EH (cell line): ENCODE measurements at regions not wholly inside any gene's neighbourhood (a gene's known extent, or its start where the extent isn't known, plus 50 kb on each side); places are given as distances from the start of the nearest gene placed in this dataset.
"Not testable (repeated sequence)": the region's sequence is repeated elsewhere in the genome, so short reads cannot be mapped to it uniquely, and the experiment has no call there.

Experiments
- DNase-seq: peaks from one replicate; pipeline ENCODE4 v3.0.0-alpha.2; 2015; ENCODE audit warnings: low read depth

DNA sequence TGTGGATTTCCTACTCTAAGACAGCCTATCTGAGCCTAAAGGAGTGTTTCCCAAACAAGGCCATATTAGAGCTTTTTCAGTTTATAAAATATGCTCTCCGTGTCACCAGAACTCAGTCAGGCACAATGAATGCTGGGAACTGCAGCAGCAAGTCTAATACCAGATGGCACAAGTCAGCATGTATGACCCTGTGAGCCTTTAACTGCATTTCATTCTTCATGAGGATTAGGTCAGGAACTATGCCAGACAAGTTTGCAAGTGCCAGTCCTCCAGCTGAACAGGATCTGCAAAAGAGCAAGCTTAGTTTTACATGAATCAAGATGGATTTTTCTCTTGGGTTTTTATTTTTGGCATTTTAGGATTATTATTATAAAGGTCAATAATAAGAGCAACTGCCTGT, 66.7 kb upstream of the SAMD5 start:
- DNase-seq = peak; percentile 7

DNA sequence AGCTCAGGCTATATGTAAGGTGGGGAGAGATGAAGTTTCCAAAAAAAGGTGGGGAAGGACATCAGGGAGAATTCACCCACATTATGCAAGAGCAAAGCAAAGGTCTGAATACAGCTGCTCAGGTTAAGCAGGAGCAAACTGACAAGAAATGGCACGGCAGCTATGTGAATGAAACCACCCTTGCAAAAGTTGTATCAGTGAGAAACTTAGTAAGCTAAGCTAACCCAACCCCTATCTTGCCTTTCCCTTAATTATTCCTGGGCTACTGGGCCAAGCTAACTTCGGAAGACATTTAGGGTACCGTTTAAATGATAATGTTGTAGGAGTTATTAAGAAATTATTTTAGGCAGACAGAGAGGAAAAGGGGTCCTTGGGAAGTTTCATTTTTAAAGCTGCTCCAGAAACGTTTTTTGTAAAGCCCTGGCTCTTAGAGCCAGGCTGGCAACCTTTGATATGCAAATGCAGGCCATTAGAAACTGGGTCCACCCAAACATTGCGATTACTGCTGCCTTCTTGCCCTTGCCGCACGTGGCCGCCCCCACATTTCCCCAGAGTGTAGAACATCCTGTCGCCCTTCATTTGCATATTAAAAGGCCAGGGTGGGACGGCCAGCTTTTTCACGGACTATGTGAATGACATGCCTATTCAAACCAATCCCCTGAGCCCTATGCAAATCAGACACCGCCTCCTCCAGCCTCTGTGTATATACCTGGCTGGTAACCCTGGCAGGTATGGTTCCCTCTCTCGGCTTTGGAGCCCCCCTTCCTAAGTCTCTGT, 60.5 kb upstream of the SAMD5 start:
- DNase-seq = no peak

DNA sequence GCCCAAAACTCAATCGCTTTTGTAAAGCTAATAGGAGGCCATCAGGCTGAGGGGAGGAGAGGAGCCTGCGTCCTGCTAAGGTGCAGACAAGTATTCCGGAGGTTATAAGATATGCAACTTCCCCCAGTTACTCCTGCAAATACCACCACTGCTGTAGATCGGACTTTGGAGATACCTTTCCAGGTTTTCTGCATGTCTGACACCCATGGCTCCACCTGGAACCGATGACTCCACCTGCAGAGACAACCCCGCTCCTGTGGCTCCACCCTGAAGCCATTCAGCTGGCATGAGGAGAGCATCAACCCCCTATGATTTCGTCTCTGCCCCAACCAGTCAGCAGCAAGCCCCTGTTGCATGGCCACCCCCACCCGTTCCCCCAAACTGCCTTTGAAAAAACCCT, 59.7 kb upstream of the SAMD5 start:
- no peak for DNase-seq

DNA sequence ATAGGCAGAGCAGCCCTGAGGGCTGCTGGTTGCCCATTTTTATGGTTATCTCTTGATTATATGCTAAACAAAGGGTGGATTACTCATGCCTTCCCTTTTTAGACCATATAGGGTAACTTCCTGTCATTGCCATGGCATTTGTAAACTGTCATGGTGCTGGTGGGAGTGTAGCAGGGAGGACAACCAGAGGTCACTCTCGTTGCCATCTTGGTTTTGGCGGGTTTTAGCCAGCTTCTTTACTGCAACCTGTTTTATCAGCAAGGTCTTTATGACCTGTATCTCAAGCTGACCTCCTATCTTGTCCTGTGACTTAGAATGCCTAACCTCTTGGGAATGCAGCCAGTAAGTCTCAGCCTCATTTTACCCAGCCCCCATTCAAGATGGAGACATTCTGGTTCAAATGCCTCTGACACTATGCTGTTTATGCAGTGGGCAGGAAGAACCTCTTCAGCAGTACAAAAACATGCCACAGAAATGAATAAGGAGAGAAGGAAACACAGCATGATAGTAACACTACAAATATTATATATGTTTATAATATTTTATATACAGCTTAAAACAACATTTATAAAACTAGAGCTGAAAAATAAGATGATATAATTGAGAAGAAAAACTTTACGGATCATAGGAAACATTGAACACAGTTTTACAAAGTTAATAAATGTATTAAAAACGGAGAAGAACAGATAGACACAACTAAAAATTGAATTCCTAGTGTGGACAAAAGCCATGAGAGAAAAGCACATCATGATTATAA, 58.9 kb upstream of the SAMD5 start:
- peak; percentile 28 for DNase-seq

DNA sequence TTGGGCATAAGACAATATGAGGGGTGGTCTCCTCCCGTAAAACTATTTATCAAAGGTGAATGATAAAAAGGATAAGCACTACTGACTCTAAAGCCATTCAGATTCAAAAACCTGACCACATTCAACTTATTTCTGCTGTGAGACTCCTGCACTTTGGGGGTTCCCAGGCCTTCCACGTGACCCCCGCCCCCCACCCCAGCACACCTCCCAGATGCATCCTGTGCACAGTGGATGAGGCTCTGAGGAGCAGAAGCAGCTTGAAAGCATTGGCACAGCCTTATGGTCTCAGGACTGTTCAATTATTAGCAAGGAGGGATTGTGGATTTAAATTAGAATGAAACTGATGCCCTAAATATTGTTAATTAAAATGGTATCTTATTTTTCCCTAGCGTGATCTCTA, 55.1 kb upstream of the SAMD5 start:
- no peak for DNase-seq

DNA sequence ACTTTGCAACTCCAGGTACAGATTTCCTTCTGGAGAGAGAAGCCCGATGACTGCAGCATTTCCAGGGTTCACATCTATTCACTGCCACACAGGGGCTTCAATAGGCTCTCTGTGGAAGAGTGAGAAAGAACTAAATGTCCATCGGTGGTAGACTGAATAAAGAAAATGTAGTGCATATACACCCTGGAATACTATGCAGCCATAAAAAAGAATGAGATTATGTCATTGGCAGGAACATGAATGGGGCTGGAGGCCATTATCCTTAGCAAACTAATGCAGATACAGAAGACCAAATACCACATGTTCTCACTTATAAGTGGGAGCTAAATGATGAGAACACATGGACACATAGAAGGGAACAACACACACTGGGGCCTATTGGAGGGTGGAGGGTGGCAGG, 53.6 kb upstream of the SAMD5 start:
- DNase-seq = not testable (repeated sequence)
